BJ (cell line): ENCODE measurements at regions not wholly inside any gene's neighbourhood (a gene's known extent, or its start where the extent isn't known, plus 50 kb on each side); places are given as distances from the start of the nearest gene placed in this dataset.

Experiments used
- CTCF ChIA-PET: fragments of 350-600 bp; formaldehyde crosslinking; extraction: SDS; loops from one replicate; lab custom pipeline; 2021; ENCODE audit warnings: antibody characterized with exemption, inconsistent platforms; lab: Yijun Ruan, JAX
- POLR2A ChIA-PET: fragments of 300-600 bp; sonication (Branson Sonifier 250); formaldehyde crosslinking; extraction: SDS; loops from one replicate; lab custom pipeline; 2021; ENCODE audit warnings: antibody characterized with exemption; lab: Charles Lee
- DNase-seq: peaks from one replicate; pipeline ENCODE4 v3.0.0-alpha.2; 2011; ENCODE audit warnings: low read depth
- H3K27me3 ChIP-seq: 2 replicates; pipeline ENCODE4 v1.6.0; 2011; ENCODE audit warnings: low read length; ENCODE audit not compliant: control insufficient read depth, insufficient read depth
- H3K36me3 ChIP-seq: 2 replicates; pipeline ENCODE4 v1.5.1; 2011; ENCODE audit warnings: low read length; ENCODE audit not compliant: control insufficient read depth, insufficient read depth
- H3K4me3 ChIP-seq: 2 replicates; pipeline ENCODE4 v1.5.1; 2011; ENCODE audit warnings: low read depth, mild to moderate bottlenecking, control low read depth, low read length
- TF ChIP-seq, protein P1 (sequence below): IDR thresholded peaks from 2 replicates; pipeline ENCODE4 v1.5.1; 2011; ENCODE audit warnings: low read depth, mild to moderate bottlenecking, control low read depth, inconsistent platforms, low read length, moderate library complexity; ENCODE audit not compliant: insufficient read depth

GRCh38 chr2:120421126-120421829, 75.3 kb downstream of the INHBB start:
- ChIA-PET POLR2A (no interaction called here), CTCF (no interaction called here)
- TF ChIP-seq, protein P1, sequence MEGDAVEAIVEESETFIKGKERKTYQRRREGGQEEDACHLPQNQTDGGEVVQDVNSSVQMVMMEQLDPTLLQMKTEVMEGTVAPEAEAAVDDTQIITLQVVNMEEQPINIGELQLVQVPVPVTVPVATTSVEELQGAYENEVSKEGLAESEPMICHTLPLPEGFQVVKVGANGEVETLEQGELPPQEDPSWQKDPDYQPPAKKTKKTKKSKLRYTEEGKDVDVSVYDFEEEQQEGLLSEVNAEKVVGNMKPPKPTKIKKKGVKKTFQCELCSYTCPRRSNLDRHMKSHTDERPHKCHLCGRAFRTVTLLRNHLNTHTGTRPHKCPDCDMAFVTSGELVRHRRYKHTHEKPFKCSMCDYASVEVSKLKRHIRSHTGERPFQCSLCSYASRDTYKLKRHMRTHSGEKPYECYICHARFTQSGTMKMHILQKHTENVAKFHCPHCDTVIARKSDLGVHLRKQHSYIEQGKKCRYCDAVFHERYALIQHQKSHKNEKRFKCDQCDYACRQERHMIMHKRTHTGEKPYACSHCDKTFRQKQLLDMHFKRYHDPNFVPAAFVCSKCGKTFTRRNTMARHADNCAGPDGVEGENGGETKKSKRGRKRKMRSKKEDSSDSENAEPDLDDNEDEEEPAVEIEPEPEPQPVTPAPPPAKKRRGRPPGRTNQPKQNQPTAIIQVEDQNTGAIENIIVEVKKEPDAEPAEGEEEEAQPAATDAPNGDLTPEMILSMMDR = no peak
- H3K36me3 ChIP-seq = no peaks in the 10 kb centered on the region
- H3K4me3 ChIP-seq = no peak overlapping the region
- peaks cover 30% of the 10 kb centered on the region for H3K27me3 ChIP-seq
- no peak for DNase-seq

DNA sequence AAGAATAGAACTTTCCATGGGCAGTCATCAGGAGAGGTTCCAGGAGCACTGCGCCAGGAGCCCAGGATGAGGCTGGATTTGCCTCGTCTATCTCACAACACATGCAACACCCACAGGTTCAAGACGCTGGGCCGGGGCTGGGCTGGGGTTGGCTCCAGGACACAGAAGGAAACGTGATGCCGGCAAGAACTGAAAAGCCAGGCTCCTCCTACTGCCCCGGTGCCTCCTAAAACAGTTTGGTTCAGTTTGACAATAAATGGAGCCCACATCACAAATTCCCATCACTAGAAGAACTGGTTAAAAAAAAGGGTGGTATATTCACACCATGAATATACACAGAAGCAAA, 75.9 kb downstream of the INHBB start:
- CTCF ChIA-PET = no interaction called here
- TF ChIP-seq, protein P1 = no peak
- no peak for DNase-seq
- Histone ChIP-seq H3K27me3 (peaks cover 31% of the 10 kb centered on the region), H3K4me3 (no peak overlapping the region), H3K36me3 (no peaks in the 10 kb centered on the region)
- POLR2A ChIA-PET = no interaction called here

DNA sequence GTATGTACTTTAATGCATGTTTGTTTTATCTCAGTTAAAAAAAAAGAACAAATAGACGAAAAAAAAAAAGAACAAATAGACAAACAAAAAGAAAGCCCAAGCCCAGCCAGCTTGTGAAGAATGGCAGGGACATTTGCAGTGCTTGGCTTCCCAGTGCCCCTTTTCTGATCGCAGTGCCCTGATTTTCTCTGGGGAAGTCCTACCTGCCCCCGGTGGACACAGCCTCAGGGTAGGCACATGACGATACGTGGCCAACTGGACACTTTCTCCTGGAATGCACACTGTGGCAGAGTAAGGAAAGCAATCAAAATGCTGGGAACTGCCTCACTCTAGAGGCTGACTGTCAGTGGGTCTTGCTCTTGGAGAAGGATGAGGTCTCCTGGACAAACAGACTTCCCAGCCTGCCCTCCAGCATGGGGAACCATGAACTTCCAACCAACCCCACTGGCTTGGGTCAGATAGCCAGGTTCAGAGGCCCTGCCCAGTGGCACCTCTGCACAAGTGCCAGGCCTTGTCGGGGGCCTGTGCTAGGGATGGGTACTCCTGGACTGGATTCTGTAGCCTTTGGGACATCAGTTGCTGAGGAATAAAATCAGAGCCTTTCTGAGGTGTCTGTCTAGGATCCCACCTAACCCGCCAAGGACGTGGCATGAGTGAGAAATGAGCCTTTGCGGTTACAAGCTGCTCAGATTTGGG, 76.7 kb downstream of the INHBB start:
- H3K27me3 ChIP-seq = peaks cover 31% of the 10 kb centered on the region
- ChIA-PET POLR2A (no interaction called here), CTCF (no interaction called here)

DNA sequence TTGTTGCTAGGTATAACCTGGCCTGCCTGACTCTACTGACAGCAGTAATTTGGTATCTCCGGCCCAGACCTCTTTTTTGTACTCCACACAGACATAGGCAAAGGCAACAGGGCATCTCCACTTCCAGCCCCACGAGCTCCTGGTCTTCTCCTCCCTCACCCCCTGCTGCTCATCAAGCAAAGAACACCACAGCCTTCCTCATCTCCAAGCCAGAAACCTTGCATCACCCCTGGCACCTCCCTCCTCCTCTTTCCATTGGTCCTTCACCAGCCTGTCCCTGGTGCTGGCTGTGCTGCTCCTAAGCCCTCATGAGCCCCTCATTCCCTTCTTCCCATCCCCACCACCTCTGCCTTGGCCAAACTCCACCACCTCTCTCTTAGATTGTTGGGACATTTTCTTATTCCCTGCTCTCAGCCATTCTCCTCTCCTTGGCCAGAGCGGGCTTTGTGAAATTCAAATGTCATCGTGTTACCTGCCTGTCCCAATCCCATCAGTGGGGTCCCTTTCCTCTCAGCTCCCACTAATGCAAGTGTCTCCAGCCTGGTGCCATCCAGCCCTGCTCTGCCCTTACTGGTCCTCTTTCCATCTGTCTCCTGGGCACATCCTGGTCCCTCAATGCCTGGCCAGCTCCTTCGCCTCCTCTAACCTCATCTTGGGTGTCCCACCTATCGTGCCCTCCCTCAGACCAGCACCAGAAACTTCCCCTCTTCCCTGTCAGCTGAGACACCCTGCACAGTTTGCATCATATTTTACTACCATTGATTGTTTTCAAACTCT, 77.4 kb downstream of the INHBB start:
- ChIA-PET CTCF (interaction anchor here (1.1 kb wide), 1 partner anchor 10 kb away, joined by 5 read pairs; no protein-coding TSS in a partner anchor), POLR2A (no interaction called here)
- TF ChIP-seq, protein P1 = no peak
- DNase-seq = no peak
- Histone ChIP-seq H3K4me3 (no peak overlapping the region), H3K36me3 (no peaks in the 10 kb centered on the region), H3K27me3 (peaks cover 31% of the 10 kb centered on the region)

More for the DNA sequence above, 76.7 kb downstream of the INHBB start:
- no peaks in the 10 kb centered on the region for H3K36me3 ChIP-seq
- no peak for DNase-seq
- no peak overlapping the region for H3K4me3 ChIP-seq
- TF ChIP-seq, protein P1 = no peak

GRCh38 chr2:120424274-120424796, 78.4 kb downstream of the INHBB start:
- Histone ChIP-seq H3K4me3 (no peak overlapping the region), H3K36me3 (no peaks in the 10 kb centered on the region), H3K27me3 (peaks cover 28% of the 10 kb centered on the region)
- ChIA-PET CTCF (interaction anchor here (0.8 to 1.1 kb wide), 3 partner anchors 11 to 256 kb away, joined by 3 to 5 read pairs (median 4); no protein-coding TSS in a partner anchor), POLR2A (no interaction called here)
- no peak for DNase-seq
- TF ChIP-seq, protein P1 = no peak
